MM.1S (cell line): ENCODE measurements at regions not wholly inside any gene's neighbourhood (a gene's known extent, or its start where the extent isn't known, plus 50 kb on each side); places are given as distances from the start of the nearest gene placed in this dataset.

Experiments used
- DNase-seq: peaks from one replicate; pipeline ENCODE4 v3.0.0-alpha.2; 2015
- H2AFZ ChIP-seq: fragments of 300-600 bp; sonication (generic); 2 replicates; pipeline ENCODE4 v1.6.0; 2016; ENCODE audit warnings: antibody characterized with exemption, low read length
- H3F3A ChIP-seq: fragments of 300-600 bp; sonication (generic); 2 replicates; pipeline ENCODE4 v1.6.1; 2016; ENCODE audit warnings: mild to moderate bottlenecking, antibody characterized with exemption, low read length, moderate library complexity, mixed read lengths; ENCODE audit not compliant: insufficient read depth
- H3K27ac ChIP-seq: fragments of 300-600 bp; sonication (generic); 2 replicates; pipeline ENCODE4 v1.5.1; 2016; ENCODE audit warnings: mild to moderate bottlenecking, low read length
- H3K27me3 ChIP-seq: fragments of 300-600 bp; sonication (generic); replicated peaks from 2 replicates; pipeline ENCODE4 v1.6.0; 2016; ENCODE audit warnings: low read length; ENCODE audit not compliant: insufficient read depth
- H3K36me3 ChIP-seq: fragments of 300-600 bp; sonication (generic); replicated peaks from 2 replicates; pipeline ENCODE4 v1.6.1; 2016; ENCODE audit warnings: mild to moderate bottlenecking, low read length, mixed read lengths; ENCODE audit not compliant: insufficient read depth
- H3K4me1 ChIP-seq: fragments of 300-600 bp; sonication (generic); 2 replicates; pipeline ENCODE4 v1.6.1; 2016; ENCODE audit warnings: low read length, mixed read lengths
- H3K4me2 ChIP-seq: fragments of 300-600 bp; sonication (generic); 2 replicates; pipeline ENCODE4 v1.6.0; 2016; ENCODE audit warnings: low read depth, low read length
- H3K4me3 ChIP-seq: fragments of 300-600 bp; sonication (generic); 2 replicates; pipeline ENCODE4 v1.5.1; 2016; ENCODE audit warnings: low read length, mixed read lengths
- H3K79me2 ChIP-seq: fragments of 300-600 bp; sonication (generic); 2 replicates; pipeline ENCODE4 v1.6.1; 2016; ENCODE audit warnings: mixed run types, low read length, mixed read lengths
- H3K9ac ChIP-seq: fragments of 300-600 bp; sonication (generic); 2 replicates; pipeline ENCODE4 v1.6.1; 2016; ENCODE audit warnings: low read length, mixed read lengths
- H3K9me2 ChIP-seq: fragments of 300-600 bp; sonication (generic); replicated peaks from 2 replicates; pipeline ENCODE4 v1.6.1; 2016; ENCODE audit warnings: mild to moderate bottlenecking, low read length, mixed read lengths; ENCODE audit not compliant: insufficient read depth
- H3K9me3 ChIP-seq: fragments of 300-600 bp; sonication (generic); replicated peaks from 2 replicates; pipeline ENCODE4 v1.6.1; 2016; ENCODE audit warnings: mild to moderate bottlenecking, low read length, mixed read lengths; ENCODE audit not compliant: insufficient read depth
- H4K20me1 ChIP-seq: fragments of 300-600 bp; sonication (generic); 2 replicates; pipeline ENCODE4 v1.6.1; 2016; ENCODE audit warnings: mild to moderate bottlenecking, low read length, moderate library complexity, mixed read lengths; ENCODE audit not compliant: insufficient read depth
- EZH2 ChIP-seq: fragments of 300-600 bp; sonication (generic); optimal IDR thresholded peaks from 2 replicates; pipeline ENCODE3; 2017; ENCODE audit warnings: low read depth, mild to moderate bottlenecking, antibody characterized with exemption, low read length, mixed read lengths
- EZH2phosphoT487 ChIP-seq: fragments of 300-600 bp; sonication (generic); IDR thresholded peaks from 2 replicates; pipeline ENCODE4 v1.6.1; 2018; ENCODE audit warnings: antibody characterized with exemption, low read length
- TF ChIP-seq, protein P1 (sequence below): fragments of 300-600 bp; sonication (generic); IDR thresholded peaks from 2 replicates; pipeline ENCODE4 v1.5.1; 2016; ENCODE audit warnings: antibody characterized with exemption, low read length, mixed read lengths

DNA sequence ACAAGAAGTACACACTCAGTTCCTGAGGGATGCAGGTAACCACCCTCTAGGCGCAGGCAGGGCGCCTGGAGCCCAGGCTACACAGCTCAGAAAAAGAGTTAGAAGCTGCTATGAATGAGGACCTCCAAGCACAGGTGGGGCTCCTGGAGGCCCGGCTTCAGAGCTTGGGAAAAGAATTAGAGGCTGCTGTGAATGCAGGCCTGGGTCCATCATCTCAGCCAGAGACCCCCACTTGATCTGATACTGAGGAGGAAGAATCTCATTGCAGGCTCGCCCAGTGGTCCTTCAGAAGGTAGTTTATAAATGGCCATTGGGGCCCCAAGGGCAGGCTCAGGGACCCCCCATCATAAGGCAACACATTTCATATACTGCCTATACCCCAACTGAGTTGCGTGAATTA lies 556.4 kb downstream of the SLC6A15 start:
- no peak overlapping the region for H3K4me2 ChIP-seq
- H3K36me3 ChIP-seq = no peaks in the 10 kb centered on the region
- H3F3A ChIP-seq = no peaks in the 10 kb centered on the region
- no peaks in the 10 kb centered on the region for H3K9me2 ChIP-seq
- no peak for DNase-seq
- H4K20me1 ChIP-seq = no peaks in the 10 kb centered on the region
- no peaks in the 10 kb centered on the region for H3K4me1 ChIP-seq
- H2AFZ ChIP-seq = no peak overlapping the region
- no peaks in the 10 kb centered on the region for H3K27me3 ChIP-seq
- H3K79me2 ChIP-seq = no peaks in the 10 kb centered on the region
- no peak overlapping the region for H3K27ac ChIP-seq
- no peak overlapping the region for H3K9ac ChIP-seq
- H3K9me3 ChIP-seq = no peaks in the 10 kb centered on the region
- no peak for TF ChIP-seq EZH2
- no peak for TF ChIP-seq EZH2phosphoT487
- TF ChIP-seq, protein P1, sequence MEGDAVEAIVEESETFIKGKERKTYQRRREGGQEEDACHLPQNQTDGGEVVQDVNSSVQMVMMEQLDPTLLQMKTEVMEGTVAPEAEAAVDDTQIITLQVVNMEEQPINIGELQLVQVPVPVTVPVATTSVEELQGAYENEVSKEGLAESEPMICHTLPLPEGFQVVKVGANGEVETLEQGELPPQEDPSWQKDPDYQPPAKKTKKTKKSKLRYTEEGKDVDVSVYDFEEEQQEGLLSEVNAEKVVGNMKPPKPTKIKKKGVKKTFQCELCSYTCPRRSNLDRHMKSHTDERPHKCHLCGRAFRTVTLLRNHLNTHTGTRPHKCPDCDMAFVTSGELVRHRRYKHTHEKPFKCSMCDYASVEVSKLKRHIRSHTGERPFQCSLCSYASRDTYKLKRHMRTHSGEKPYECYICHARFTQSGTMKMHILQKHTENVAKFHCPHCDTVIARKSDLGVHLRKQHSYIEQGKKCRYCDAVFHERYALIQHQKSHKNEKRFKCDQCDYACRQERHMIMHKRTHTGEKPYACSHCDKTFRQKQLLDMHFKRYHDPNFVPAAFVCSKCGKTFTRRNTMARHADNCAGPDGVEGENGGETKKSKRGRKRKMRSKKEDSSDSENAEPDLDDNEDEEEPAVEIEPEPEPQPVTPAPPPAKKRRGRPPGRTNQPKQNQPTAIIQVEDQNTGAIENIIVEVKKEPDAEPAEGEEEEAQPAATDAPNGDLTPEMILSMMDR = no peak
- H3K4me3 ChIP-seq = no peak overlapping the region

GRCh38 chr12:84355561-84355960 lies 557.0 kb downstream of the SLC6A15 start:
- H3F3A ChIP-seq = no peaks in the 10 kb centered on the region
- H3K4me1 ChIP-seq = no peaks in the 10 kb centered on the region
- H3K27ac ChIP-seq = no peak overlapping the region
- no peak for DNase-seq
- no peak overlapping the region for H2AFZ ChIP-seq
- no peaks in the 10 kb centered on the region for H4K20me1 ChIP-seq
- no peaks in the 10 kb centered on the region for H3K9me2 ChIP-seq
- no peak overlapping the region for H3K4me3 ChIP-seq
- no peak overlapping the region for H3K4me2 ChIP-seq
- no peaks in the 10 kb centered on the region for H3K79me2 ChIP-seq
- no peak for TF ChIP-seq EZH2phosphoT487
- TF ChIP-seq EZH2 = no peak
- TF ChIP-seq, protein P1 = no peak
- H3K36me3 ChIP-seq = no peaks in the 10 kb centered on the region
- no peak overlapping the region for H3K9ac ChIP-seq
- H3K9me3 ChIP-seq = no peaks in the 10 kb centered on the region
- H3K27me3 ChIP-seq = no peaks in the 10 kb centered on the region

DNA sequence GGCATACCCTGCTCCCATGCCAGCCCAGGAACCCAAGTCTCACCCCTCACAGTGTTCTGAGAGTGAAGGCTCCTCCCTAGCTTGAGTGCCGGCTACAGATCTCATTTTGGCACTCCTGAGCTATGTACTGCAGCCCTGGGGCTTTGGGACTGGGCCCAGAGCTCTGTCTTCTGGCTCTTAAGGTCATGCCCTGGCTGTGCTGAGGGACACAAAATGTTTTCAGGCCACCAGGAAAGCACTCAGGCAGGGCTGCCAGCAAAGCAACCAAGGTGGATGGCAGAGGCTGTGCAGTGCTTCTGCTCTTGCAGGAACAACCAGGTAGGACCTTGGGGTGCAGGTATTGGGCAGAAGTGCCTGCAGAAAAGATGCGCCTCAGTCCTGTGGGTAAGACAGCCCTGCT lies 564.0 kb downstream of the SLC6A15 start:
- no peaks in the 10 kb centered on the region for H3K9me2 ChIP-seq
- TF ChIP-seq EZH2phosphoT487 (no peak), EZH2 (no peak)
- TF ChIP-seq, protein P1 = no peak
- H3K36me3 ChIP-seq = no peaks in the 10 kb centered on the region
- no peaks in the 10 kb centered on the region for H3K4me1 ChIP-seq
- H3F3A ChIP-seq = no peaks in the 10 kb centered on the region
- H3K27me3 ChIP-seq = no peaks in the 10 kb centered on the region
- no peaks in the 10 kb centered on the region for H4K20me1 ChIP-seq
- no peak overlapping the region for H3K27ac ChIP-seq
- H3K4me3 ChIP-seq = no peak overlapping the region
- no peaks in the 10 kb centered on the region for H3K9me3 ChIP-seq
- no peak overlapping the region for H3K4me2 ChIP-seq
- H3K79me2 ChIP-seq = no peaks in the 10 kb centered on the region
- H3K9ac ChIP-seq = no peak overlapping the region
- no peak overlapping the region for H2AFZ ChIP-seq
- no peak for DNase-seq
